BE2C (cell line): ENCODE measurements at regions not wholly inside any gene's neighbourhood (a gene's known extent, or its start where the extent isn't known, plus 50 kb on each side); places are given as distances from the start of the nearest gene placed in this dataset.

Experiments
- DNase-seq: peaks from one replicate; pipeline ENCODE4 v3.0.0-alpha.2; 2020
- H3K27me3 ChIP-seq: fragments of 250-450 bp; sonication (Bioruptor Pico); 2 replicates; pipeline ENCODE4 v1.5.1; 2020; ENCODE audit warnings: mild to moderate bottlenecking
- H3K36me3 ChIP-seq: fragments of 250-450 bp; sonication (Bioruptor Pico); 2 replicates; pipeline ENCODE4 v1.5.1; 2020; ENCODE audit warnings: mild to moderate bottlenecking
- H3K4me1 ChIP-seq: fragments of 250-450 bp; sonication (Bioruptor Pico); 2 replicates; pipeline ENCODE4 v1.5.1; 2020
- H3K4me3 ChIP-seq: 2 replicates; pipeline ENCODE4 v1.5.1; 2011; ENCODE audit warnings: low read depth, low read length
- H3K9me3 ChIP-seq: fragments of 250-450 bp; sonication (Bioruptor Pico); 2 replicates; pipeline ENCODE4 v1.5.1; 2020
- TF ChIP-seq, protein P1 (sequence below): IDR thresholded peaks from 2 replicates; pipeline ENCODE4 v1.5.1; 2012; ENCODE audit warnings: mild to moderate bottlenecking, low read depth, low read length

DNA sequence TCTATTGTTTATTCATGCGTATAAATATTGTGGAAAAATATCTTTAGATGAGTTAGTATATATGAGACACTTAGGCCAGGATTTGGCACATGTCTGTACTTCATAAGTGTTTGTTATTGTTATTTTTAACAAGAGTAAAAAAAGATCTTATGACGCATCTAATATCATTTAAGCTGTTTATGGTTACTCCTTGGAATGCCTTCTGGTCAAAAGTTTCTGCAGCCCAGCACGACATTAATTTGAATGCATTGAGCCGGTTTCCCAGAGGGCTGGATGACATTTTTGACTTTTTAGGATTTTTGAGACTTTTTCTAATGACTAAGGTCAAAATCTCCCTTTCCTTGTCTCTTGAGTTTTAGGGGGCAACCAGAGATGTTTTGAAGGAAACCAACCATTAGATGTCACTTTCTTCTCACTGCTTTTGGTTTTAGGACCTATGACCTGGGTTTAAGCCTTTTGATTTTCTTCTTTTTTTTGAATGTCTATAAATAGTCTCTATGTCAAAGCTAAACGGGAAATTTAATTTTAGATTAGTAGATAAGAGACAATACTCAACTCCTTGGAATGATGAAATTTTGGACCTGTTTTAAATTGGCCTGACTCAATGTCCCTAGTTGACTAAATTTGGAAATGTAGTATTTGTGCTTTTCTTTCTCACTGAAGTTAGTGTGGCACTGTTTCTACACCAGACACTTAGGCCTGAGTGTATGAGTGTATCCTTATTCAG lies 215.5 kb downstream of the AEBP2 start:
- Histone ChIP-seq H3K4me1 (no peaks in the 10 kb centered on the region), H3K36me3 (no peaks in the 10 kb centered on the region), H3K4me3 (no peak overlapping the region), H3K27me3 (no peaks in the 10 kb centered on the region), H3K9me3 (no peaks in the 10 kb centered on the region)
- TF ChIP-seq, protein P1, sequence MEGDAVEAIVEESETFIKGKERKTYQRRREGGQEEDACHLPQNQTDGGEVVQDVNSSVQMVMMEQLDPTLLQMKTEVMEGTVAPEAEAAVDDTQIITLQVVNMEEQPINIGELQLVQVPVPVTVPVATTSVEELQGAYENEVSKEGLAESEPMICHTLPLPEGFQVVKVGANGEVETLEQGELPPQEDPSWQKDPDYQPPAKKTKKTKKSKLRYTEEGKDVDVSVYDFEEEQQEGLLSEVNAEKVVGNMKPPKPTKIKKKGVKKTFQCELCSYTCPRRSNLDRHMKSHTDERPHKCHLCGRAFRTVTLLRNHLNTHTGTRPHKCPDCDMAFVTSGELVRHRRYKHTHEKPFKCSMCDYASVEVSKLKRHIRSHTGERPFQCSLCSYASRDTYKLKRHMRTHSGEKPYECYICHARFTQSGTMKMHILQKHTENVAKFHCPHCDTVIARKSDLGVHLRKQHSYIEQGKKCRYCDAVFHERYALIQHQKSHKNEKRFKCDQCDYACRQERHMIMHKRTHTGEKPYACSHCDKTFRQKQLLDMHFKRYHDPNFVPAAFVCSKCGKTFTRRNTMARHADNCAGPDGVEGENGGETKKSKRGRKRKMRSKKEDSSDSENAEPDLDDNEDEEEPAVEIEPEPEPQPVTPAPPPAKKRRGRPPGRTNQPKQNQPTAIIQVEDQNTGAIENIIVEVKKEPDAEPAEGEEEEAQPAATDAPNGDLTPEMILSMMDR = no peak
- DNase-seq = no peak

DNA sequence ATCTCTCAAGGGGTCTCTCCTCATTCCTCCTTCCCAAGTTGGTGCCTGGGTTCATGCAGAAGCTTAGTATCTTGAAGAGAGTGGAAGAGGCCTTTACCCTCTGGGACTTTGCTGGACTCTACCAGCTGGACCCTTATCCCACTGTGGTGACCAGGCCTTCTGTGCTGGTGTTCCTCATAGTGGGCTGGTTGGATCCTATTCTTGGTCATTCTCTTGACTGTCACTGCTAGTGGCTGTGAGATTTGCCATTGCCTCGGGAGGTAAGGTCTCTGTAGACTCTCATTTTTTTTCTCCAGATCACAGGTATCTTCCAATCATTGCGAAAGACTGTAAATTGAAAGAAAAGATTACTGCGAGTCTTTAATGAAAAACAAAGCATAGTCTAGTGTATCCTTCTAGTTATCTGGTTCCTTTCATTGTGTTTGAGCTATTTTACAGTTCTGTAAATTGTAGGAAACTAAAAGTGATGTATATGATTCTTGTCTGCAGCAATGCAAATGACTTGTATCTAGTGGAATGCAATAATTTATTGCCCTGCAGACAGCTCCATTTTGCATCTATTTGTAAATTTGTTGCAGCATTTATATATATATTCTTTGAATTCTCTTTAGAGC lies 217.9 kb downstream of the AEBP2 start:
- H3K9me3 ChIP-seq = no peaks in the 10 kb centered on the region
- TF ChIP-seq, protein P1 = no peak

DNA sequence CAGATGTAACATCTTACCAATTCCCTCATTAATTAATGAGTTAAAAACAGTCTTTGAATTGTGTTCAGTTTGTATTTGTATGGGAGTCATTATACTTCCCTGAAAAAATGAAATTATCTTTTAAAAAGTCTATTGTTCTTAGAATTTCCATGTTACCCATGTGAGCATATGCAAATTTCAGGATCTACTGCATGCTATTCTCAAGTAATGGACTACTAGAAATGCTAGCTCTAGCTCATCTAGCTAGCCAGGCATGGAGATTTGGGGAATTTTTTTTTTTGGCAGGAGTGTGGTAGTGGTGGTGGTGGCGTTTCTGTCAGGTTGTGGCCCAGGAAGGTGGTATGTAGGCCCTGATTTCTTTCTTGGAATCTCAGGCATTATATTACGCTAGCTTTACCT lies 218.4 kb downstream of the AEBP2 start:
- TF ChIP-seq, protein P1 = no peak
- DNase-seq = no peak
- H3K4me3 ChIP-seq = no peak overlapping the region

More for the DNA sequence above, 217.9 kb downstream of the AEBP2 start:
- DNase-seq = no peak
- H3K4me3 ChIP-seq = no peak overlapping the region
- no peaks in the 10 kb centered on the region for H3K36me3 ChIP-seq
- H3K4me1 ChIP-seq = no peaks in the 10 kb centered on the region
- H3K27me3 ChIP-seq = no peaks in the 10 kb centered on the region

DNA sequence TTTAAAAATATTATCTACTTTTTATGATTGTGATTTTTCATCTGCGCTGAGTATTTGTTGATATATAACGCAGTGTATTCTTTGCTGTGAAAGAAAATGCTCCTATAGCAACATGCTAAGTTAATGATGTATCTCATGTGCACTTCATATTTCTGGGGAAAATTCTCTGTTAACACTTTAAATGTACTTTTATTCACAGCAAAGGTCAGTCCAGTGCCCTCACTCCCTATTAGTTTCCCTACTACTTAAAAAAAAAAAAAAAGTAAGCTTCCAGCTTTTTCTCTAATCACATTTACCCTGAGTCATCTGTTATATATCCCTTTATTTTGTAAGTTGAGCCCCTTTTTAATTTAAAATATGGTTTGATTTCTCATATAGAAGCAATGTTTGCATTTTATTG lies 219.8 kb downstream of the AEBP2 start:
- Histone ChIP-seq H3K36me3 (no peaks in the 10 kb centered on the region), H3K4me1 (no peaks in the 10 kb centered on the region), H3K9me3 (no peaks in the 10 kb centered on the region), H3K27me3 (no peaks in the 10 kb centered on the region), H3K4me3 (no peak overlapping the region)
- DNase-seq = no peak
- TF ChIP-seq, protein P1 = no peak

More for the DNA sequence above, 218.4 kb downstream of the AEBP2 start:
- H3K4me1 ChIP-seq = no peaks in the 10 kb centered on the region
- no peaks in the 10 kb centered on the region for H3K9me3 ChIP-seq
- H3K36me3 ChIP-seq = no peaks in the 10 kb centered on the region
- no peaks in the 10 kb centered on the region for H3K27me3 ChIP-seq

DNA sequence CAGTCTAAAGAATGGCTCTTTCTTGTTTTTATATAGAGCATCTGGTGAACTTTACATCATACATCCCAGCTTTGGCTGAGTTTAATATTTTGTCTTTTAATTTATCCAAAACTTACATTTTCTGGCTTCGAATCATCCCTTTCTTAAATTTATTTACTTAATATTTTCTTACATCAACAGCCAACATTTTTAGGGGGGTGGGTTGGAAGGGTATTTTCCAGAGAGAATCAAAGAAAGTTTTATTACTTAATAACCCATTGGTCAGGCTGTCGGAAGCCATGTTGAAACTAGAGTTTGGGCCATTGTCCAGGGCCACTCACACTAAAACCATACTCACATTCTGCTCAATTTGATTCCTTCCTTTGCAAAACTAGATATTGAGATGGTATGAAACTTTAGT lies 220.2 kb downstream of the AEBP2 start:
- Histone ChIP-seq H3K36me3 (no peaks in the 10 kb centered on the region), H3K9me3 (no peaks in the 10 kb centered on the region), H3K4me1 (no peaks in the 10 kb centered on the region), H3K27me3 (no peaks in the 10 kb centered on the region), H3K4me3 (no peak overlapping the region)
- TF ChIP-seq, protein P1 = no peak
- DNase-seq = no peak

DNA sequence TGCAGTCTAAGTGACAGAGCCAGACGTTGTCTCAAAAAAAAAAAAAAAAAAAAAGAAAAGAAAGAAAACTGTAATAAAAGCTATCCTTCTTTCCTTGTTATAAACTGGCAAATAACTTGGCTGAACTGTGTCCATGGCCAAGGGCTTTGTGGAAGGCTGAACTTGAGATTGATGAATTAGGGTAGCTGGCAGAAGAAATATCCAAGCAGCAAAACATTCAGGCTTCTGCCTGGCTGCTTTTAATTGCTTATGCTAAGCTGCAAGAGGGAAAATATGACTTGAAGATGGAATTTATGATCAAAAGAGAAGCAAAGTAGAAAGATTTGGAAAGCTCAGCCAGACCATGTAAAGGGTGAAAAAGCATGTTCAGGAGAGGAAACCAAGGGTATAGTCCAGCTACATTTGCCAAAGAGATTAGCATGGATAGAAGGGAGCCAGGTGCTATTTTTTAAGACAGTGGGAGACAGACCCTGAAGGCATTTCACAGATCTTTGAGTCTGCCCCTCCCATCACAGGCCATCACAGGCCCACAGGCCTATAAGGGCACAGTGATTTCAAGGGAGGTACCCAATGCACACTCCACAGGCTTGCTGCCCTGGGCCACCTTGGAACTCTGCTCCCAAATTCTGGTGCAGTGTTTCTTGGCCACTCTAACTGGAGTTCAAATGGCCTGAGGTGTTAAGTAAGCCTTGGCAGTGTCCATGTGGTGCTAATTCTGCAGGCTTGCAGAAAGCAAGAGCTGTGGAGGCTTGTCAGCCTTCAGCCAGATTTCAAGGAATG lies 226.0 kb downstream of the AEBP2 start:
- H3K4me3 ChIP-seq = no peak overlapping the region
- TF ChIP-seq, protein P1 = no peak
- no peak for DNase-seq
- H3K4me1 ChIP-seq = no peaks in the 10 kb centered on the region
- no peaks in the 10 kb centered on the region for H3K36me3 ChIP-seq
- no peaks in the 10 kb centered on the region for H3K27me3 ChIP-seq
- no peaks in the 10 kb centered on the region for H3K9me3 ChIP-seq
